NT2/D1 (cell line): ENCODE measurements at regions not wholly inside any gene's neighbourhood (a gene's known extent, or its start where the extent isn't known, plus 50 kb on each side); places are given as distances from the start of the nearest gene placed in this dataset.

Experiments used
- YY1 ChIP-seq: IDR thresholded peaks from 2 replicates; pipeline ENCODE4 v1.6.1; 2011; ENCODE audit not compliant: insufficient read length, insufficient read depth
- ZNF274 ChIP-seq: IDR thresholded peaks from 2 replicates; pipeline ENCODE4 v1.6.1; 2011; ENCODE audit warnings: mild to moderate bottlenecking, low read depth, low read length

- TF ChIP-seq ZNF274: no peak
- TF ChIP-seq YY1: no peak
These were observed 106.4 kb upstream of the CCDC85A start for GRCh38 chr2:56077359-56077915.
